ENCODE measurements at regions not wholly inside any gene's neighbourhood (a gene's known extent, or its start where the extent isn't known, plus 50 kb on each side); places are given as distances from the start of the nearest gene placed in this dataset.

GRCh38 chr4:62222121-62222520 is 1022.0 kb downstream of the ADGRL3 start:
- no peak for TF ChIP-seq CTCF (IDR thresholded peaks at IDR 0.05; ENCODE audit: low read length)
- TF ChIP-seq EZH2phosphoT487 (IDR thresholded peaks at IDR 0.05; ENCODE audit: low read length): no peak
- TF ChIP-seq EZH2 (optimal IDR thresholded peaks at IDR 0.05; ENCODE audit: low read depth, low read length): no peak
